ENCODE measurements at regions not wholly inside any gene's neighbourhood (a gene's known extent, or its start where the extent isn't known, plus 50 kb on each side); places are given as distances from the start of the nearest gene placed in this dataset.

- TF ChIP-seq YY1 (IDR thresholded peaks at IDR 0.05; ENCODE audit: insufficient read depth, insufficient replicate concordance, low read depth, low read length) (peak; percentile 22), SOX5 (CRISPR knock-in tag; IDR thresholded peaks at IDR 0.05; ENCODE audit: borderline replicate concordance) (peak; percentile 48; the same call in 1 of the 2 replicates), KAT7 (CRISPR knock-in tag; IDR thresholded peaks at IDR 0.05; ENCODE audit: borderline replicate concordance) (no peak), HNRNPUL1 (IDR thresholded peaks at IDR 0.05; ENCODE audit: low read depth, low read length) (no peak), ZNF431 (CRISPR knock-in tag; IDR thresholded peaks at IDR 0.05; ENCODE audit: borderline replicate concordance, low read depth) (no peak), TFDP1 (CRISPR knock-in tag; IDR thresholded peaks at IDR 0.05; ENCODE audit: borderline replicate concordance) (peak; percentile 48; the same call in 1 of the 2 replicates), ZNF607 (CRISPR knock-in tag; IDR thresholded peaks at IDR 0.05; ENCODE audit: borderline replicate concordance) (0 out of 2 replicates have a peak, but pooled peaks have one; percentile 30), SUZ12 (IDR thresholded peaks at IDR 0.05; ENCODE audit: low read depth, low read length) (no peak), ZNF775 (CRISPR knock-in tag; IDR thresholded peaks at IDR 0.05; ENCODE audit: borderline replicate concordance) (0 out of 2 replicates have a peak, but pooled peaks have one; percentile 30), PAXIP1 (CRISPR knock-in tag; conservative IDR thresholded peaks at IDR 0.05) (peak; percentile 74), RORA (CRISPR knock-in tag; IDR thresholded peaks at IDR 0.05) (no peak), MLLT10 (CRISPR knock-in tag; IDR thresholded peaks at IDR 0.05) (no peak), ZMYM4 (CRISPR knock-in tag; IDR thresholded peaks at IDR 0.05) (peak; percentile 26; the same call in 1 of the 2 replicates), SALL1 (CRISPR knock-in tag; IDR thresholded peaks at IDR 0.05) (peak; percentile 87), NFKB2 (CRISPR knock-in tag; IDR thresholded peaks at IDR 0.05; ENCODE audit: borderline replicate concordance) (0 out of 2 replicates have a peak, but pooled peaks have one; percentile 41), RAD21 (CRISPR knock-in tag; IDR thresholded peaks at IDR 0.05) (no peak), ZNF138 (CRISPR knock-in tag; IDR thresholded peaks at IDR 0.05; ENCODE audit: low read depth) (no peak), ATF1 (CRISPR knock-in tag; IDR thresholded peaks at IDR 0.05) (peak; percentile 66), ARNTL (CRISPR knock-in tag; IDR thresholded peaks at IDR 0.05) (peak; percentile 54; the same call in 1 of the 2 replicates)
- TF ChIP-seq, protein P1, sequence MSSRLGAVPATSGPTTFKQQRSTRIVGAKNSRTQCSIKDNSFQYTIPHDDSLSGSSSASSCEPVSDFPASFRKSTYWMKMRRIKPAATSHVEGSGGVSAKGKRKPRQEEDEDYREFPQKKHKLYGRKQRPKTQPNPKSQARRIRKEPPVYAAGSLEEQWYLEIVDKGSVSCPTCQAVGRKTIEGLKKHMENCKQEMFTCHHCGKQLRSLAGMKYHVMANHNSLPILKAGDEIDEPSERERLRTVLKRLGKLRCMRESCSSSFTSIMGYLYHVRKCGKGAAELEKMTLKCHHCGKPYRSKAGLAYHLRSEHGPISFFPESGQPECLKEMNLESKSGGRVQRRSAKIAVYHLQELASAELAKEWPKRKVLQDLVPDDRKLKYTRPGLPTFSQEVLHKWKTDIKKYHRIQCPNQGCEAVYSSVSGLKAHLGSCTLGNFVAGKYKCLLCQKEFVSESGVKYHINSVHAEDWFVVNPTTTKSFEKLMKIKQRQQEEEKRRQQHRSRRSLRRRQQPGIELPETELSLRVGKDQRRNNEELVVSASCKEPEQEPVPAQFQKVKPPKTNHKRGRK (CRISPR knock-in tag; IDR thresholded peaks at IDR 0.05) = no peak
- TF ChIP-seq, protein P2, sequence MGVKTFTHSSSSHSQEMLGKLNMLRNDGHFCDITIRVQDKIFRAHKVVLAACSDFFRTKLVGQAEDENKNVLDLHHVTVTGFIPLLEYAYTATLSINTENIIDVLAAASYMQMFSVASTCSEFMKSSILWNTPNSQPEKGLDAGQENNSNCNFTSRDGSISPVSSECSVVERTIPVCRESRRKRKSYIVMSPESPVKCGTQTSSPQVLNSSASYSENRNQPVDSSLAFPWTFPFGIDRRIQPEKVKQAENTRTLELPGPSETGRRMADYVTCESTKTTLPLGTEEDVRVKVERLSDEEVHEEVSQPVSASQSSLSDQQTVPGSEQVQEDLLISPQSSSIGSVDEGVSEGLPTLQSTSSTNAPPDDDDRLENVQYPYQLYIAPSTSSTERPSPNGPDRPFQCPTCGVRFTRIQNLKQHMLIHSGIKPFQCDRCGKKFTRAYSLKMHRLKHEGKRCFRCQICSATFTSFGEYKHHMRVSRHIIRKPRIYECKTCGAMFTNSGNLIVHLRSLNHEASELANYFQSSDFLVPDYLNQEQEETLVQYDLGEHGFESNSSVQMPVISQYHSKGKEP (CRISPR knock-in tag; IDR thresholded peaks at IDR 0.05) = no peak
Observed at GRCh38 chr1:8202182-8202905, 115.6 kb upstream of the SLC45A1 start (continued).
